Panc1 (cell line): ENCODE measurements at regions not wholly inside any gene's neighbourhood (a gene's known extent, or its start where the extent isn't known, plus 50 kb on each side); places are given as distances from the start of the nearest gene placed in this dataset.

Experiments
- ATAC-seq: fragments of 200-7000 bp; cut with Tn5 transposase; 2 replicates; pipeline ENCODE4 v1.9.1; 2020; ENCODE audit warnings: mild to moderate bottlenecking, moderate library complexity
- BruUV-seq: library from RNA; stranded (reverse); fragments of 400-500 nt; replicated peaks from 2 replicates; lab custom pipeline; 2021; lab: Mats Ljungman, UMichigan
- CTCF ChIA-PET: fragments of 300-600 bp; sonication (Branson Sonifier 250); formaldehyde crosslinking; loops from one replicate; lab custom pipeline; 2022; ENCODE audit warnings: antibody characterized with exemption; lab: Charles Lee
- POLR2A ChIA-PET: fragments of 300-600 bp; sonication (Branson Sonifier 250); formaldehyde crosslinking; loops from one replicate; lab custom pipeline; 2022; ENCODE audit warnings: antibody characterized with exemption; lab: Charles Lee
- DNase-seq: peaks from one replicate; pipeline ENCODE4 v3.0.0-alpha.2; 2010; ENCODE audit warnings: low read depth, low spot score
- H3K27ac ChIP-seq: 2 replicates; pipeline ENCODE4 v1.5.1; 2011; ENCODE audit warnings: mild to moderate bottlenecking, low read length, inconsistent platforms
- H3K27me3 ChIP-seq: fragments of 200-500 bp; sonication (Bioruptor generic); 2 replicates; pipeline ENCODE4 v1.6.0; 2014; ENCODE audit warnings: low read length, inconsistent platforms; ENCODE audit not compliant: control insufficient read depth, insufficient read depth
- H3K36me3 ChIP-seq: fragments of 200-500 bp; sonication (Bioruptor generic); 2 replicates; pipeline ENCODE4 v1.5.1; 2014; ENCODE audit warnings: inconsistent platforms, mild to moderate bottlenecking, low read length, moderate library complexity; ENCODE audit not compliant: control insufficient read depth, insufficient read depth
- H3K4me1 ChIP-seq: 2 replicates; pipeline ENCODE4 v1.5.1; 2011; ENCODE audit warnings: inconsistent platforms, mild to moderate bottlenecking, low read length, moderate library complexity; ENCODE audit not compliant: control insufficient read depth, insufficient read depth
- H3K4me3 ChIP-seq, 2 experiments: 2 replicates each; pipeline ENCODE4 v1.5.1; 2011 to 2012; ENCODE audit warnings: low read depth in 2 of 2, low read length in 2 of 2, mild to moderate bottlenecking in 2 of 2, inconsistent platforms in 1 of 2, moderate library complexity in 1 of 2
- H3K9me3 ChIP-seq: fragments of 200-500 bp; sonication (Bioruptor generic); 2 replicates; pipeline ENCODE4 v1.5.1; 2014; ENCODE audit warnings: low read depth, mild to moderate bottlenecking, inconsistent platforms, low read length, moderate library complexity; ENCODE audit not compliant: control insufficient read depth, insufficient read depth
- POLR2AphosphoS5 ChIP-seq: IDR thresholded peaks from 2 replicates; pipeline ENCODE4 v1.6.1; 2012; ENCODE audit warnings: mild to moderate bottlenecking, low read depth, low read length, moderate library complexity
- SIN3A ChIP-seq: IDR thresholded peaks from 2 replicates; pipeline ENCODE4 v1.6.1; 2012; ENCODE audit warnings: low read depth, mild to moderate bottlenecking, low read length, moderate library complexity, borderline replicate concordance; ENCODE audit not compliant: insufficient read depth
- TCF7L2 ChIP-seq: IDR thresholded peaks from 2 replicates; pipeline ENCODE4 v1.6.1; 2011; ENCODE audit warnings: mild to moderate bottlenecking, low read depth, low read length, inconsistent platforms
- in situ Hi-C: cut with HindIII; loops from 2 replicates; pipeline ENCODE4 v1.10.0; 2016; ENCODE audit warnings: low sequenced_read_pairs, low pct_unique_long_range_greater_than_20kb
- intact Hi-C: fragments of 100-400 bp; cut with micrococcal nuclease; formaldehyde crosslinking; loops from one replicate; pipeline ENCODE4 v1.10.0; 2022; ENCODE audit not compliant: unreplicated experiment
- TF ChIP-seq, protein P1 (sequence below), 2 experiments: IDR thresholded peaks; 2 replicates each; pipeline ENCODE4 v1.6.1; 2011 to 2012; ENCODE audit warnings: low read depth in 2 of 2, control low read depth in 1 of 2, low read length in 1 of 2, mild to moderate bottlenecking in 1 of 2, moderate library complexity in 1 of 2; ENCODE audit not compliant: insufficient read depth in 1 of 2
- TF ChIP-seq, protein P2 (sequence below): fragments of 450-650 bp; IDR thresholded peaks from 2 replicates; pipeline ENCODE4 v1.5.1; 2017; ENCODE audit warnings: mild to moderate bottlenecking

- CTCF ChIA-PET: no interaction called here
- BruUV-seq: no TSS peak
- TF ChIP-seq, protein P1, sequence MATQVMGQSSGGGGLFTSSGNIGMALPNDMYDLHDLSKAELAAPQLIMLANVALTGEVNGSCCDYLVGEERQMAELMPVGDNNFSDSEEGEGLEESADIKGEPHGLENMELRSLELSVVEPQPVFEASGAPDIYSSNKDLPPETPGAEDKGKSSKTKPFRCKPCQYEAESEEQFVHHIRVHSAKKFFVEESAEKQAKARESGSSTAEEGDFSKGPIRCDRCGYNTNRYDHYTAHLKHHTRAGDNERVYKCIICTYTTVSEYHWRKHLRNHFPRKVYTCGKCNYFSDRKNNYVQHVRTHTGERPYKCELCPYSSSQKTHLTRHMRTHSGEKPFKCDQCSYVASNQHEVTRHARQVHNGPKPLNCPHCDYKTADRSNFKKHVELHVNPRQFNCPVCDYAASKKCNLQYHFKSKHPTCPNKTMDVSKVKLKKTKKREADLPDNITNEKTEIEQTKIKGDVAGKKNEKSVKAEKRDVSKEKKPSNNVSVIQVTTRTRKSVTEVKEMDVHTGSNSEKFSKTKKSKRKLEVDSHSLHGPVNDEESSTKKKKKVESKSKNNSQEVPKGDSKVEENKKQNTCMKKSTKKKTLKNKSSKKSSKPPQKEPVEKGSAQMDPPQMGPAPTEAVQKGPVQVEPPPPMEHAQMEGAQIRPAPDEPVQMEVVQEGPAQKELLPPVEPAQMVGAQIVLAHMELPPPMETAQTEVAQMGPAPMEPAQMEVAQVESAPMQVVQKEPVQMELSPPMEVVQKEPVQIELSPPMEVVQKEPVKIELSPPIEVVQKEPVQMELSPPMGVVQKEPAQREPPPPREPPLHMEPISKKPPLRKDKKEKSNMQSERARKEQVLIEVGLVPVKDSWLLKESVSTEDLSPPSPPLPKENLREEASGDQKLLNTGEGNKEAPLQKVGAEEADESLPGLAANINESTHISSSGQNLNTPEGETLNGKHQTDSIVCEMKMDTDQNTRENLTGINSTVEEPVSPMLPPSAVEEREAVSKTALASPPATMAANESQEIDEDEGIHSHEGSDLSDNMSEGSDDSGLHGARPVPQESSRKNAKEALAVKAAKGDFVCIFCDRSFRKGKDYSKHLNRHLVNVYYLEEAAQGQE (IDR thresholded peaks at IDR 0.05; ENCODE audit: insufficient read depth in 1 of 2, low read depth in 2 of 2, low read length in 1 of 2): no peak
- TF ChIP-seq, protein P2, sequence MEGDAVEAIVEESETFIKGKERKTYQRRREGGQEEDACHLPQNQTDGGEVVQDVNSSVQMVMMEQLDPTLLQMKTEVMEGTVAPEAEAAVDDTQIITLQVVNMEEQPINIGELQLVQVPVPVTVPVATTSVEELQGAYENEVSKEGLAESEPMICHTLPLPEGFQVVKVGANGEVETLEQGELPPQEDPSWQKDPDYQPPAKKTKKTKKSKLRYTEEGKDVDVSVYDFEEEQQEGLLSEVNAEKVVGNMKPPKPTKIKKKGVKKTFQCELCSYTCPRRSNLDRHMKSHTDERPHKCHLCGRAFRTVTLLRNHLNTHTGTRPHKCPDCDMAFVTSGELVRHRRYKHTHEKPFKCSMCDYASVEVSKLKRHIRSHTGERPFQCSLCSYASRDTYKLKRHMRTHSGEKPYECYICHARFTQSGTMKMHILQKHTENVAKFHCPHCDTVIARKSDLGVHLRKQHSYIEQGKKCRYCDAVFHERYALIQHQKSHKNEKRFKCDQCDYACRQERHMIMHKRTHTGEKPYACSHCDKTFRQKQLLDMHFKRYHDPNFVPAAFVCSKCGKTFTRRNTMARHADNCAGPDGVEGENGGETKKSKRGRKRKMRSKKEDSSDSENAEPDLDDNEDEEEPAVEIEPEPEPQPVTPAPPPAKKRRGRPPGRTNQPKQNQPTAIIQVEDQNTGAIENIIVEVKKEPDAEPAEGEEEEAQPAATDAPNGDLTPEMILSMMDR: no peak
- TF ChIP-seq TCF7L2 (no peak), SIN3A (no peak), POLR2AphosphoS5 (no peak)
- Histone ChIP-seq H3K27me3 (peaks cover 5% of the 10 kb centered on the region; the same call in 1 of the 2 replicates), H3K27ac (no peak overlapping the region), H3K4me3 (no peak overlapping the region), H3K36me3 (no peaks in the 10 kb centered on the region), H3K9me3 (no peaks in the 10 kb centered on the region), H3K4me1 (no peaks in the 10 kb centered on the region; the same call in 1 of the 2 replicates)
- POLR2A ChIA-PET: no interaction called here
- no peak for ATAC-seq
- in situ Hi-C loops: no loop called here
- intact Hi-C loops: no loop called here
- DNase-seq: no peak
Observed at GRCh38 chr5:174798551-174798951, 74.2 kb downstream of the MSX2 start.

DNA sequence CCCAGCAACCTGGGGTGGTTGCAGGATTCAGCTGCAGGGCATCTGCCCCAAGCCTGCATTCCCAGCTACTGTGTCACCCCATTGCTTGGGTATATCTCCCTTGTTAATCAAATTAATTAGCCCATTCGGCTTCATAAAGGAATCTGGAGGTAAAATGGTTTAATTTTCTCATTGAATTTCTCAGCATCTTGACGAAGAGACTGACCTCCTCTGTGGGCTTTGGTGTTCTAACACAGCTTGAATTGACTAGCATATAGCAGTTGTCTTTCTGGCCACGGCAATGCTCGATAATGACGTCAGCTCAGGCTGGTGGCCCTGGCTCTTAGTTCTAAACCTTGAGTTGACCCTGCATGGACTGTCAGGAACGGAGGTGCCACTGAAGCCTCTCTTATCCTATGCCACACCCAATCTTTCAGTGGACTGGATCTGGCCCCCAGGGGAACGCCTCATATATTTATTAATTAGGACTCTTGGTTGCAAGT, 72.4 kb downstream of the MSX2 start:
- ATAC-seq (no peak), DNase-seq (no peak)
- H3K36me3 ChIP-seq: no peaks in the 10 kb centered on the region
- TF ChIP-seq, protein P1 (IDR thresholded peaks at IDR 0.05; ENCODE audit: insufficient read depth in 1 of 2, low read depth in 2 of 2, low read length in 1 of 2): no peak
- TF ChIP-seq SIN3A (no peak), POLR2AphosphoS5 (no peak), TCF7L2 (no peak)
- TF ChIP-seq, protein P2: no peak
- no peak overlapping the region for H3K27ac ChIP-seq
- H3K4me3 ChIP-seq: no peak overlapping the region
- in situ Hi-C loops: no loop called here
- H3K27me3 ChIP-seq: peaks cover 5% of the 10 kb centered on the region; the same call in 1 of the 2 replicates
- no peaks in the 10 kb centered on the region for H3K9me3 ChIP-seq
- no TSS peak for BruUV-seq
- no peaks in the 10 kb centered on the region; the same call in 1 of the 2 replicates for H3K4me1 ChIP-seq
- ChIA-PET CTCF (no interaction called here), POLR2A (no interaction called here)
- intact Hi-C loops: no loop called here
